Putamen (tissue), 1 donor: ENCODE measurements at regions not wholly inside any gene's neighbourhood (a gene's known extent, or its start where the extent isn't known, plus 50 kb on each side); places are given as distances from the start of the nearest gene placed in this dataset.

Experiments used
- DNase-seq: peaks from one replicate; pipeline ENCODE4 v3.0.0-alpha.2; 2016; ENCODE audit warnings: low spot score

DNA sequence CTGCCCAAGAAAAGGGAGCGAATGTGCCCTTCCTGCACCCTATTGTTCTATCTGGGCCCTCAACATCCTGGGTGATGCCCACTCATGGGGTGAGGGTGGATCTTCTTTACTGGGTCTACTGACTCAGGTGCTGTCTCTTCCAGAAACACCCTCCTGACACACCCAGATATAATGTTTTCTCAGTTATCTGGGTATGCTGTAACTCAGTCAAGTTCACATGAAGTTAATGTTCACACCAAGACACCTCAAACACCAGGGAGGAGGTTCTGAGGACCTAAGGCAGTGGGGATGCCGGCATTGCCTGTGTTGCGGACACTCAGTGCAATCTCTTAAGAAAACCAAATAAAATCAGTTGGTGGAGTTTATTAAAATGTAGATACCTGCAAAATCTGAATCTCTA, 500.9 kb downstream of the BCL11A start:
- DNase-seq, result no peak

GRCh38 chr2:60051991-60052390, 501.5 kb downstream of the BCL11A start:
- DNase-seq, result no peak

- DNase-seq, result no peak
These were observed 505.4 kb downstream of the BCL11A start for GRCh38 chr2:60047944-60048525.

- DNase-seq, result no peak
These were observed 506.1 kb downstream of the BCL11A start for GRCh38 chr2:60047347-60047746.

GRCh38 chr2:60046529-60046928, 506.9 kb downstream of the BCL11A start:
- no peak for DNase-seq

GRCh38 chr2:60045456-60045855, 508.0 kb downstream of the BCL11A start:
- no peak for DNase-seq

DNA sequence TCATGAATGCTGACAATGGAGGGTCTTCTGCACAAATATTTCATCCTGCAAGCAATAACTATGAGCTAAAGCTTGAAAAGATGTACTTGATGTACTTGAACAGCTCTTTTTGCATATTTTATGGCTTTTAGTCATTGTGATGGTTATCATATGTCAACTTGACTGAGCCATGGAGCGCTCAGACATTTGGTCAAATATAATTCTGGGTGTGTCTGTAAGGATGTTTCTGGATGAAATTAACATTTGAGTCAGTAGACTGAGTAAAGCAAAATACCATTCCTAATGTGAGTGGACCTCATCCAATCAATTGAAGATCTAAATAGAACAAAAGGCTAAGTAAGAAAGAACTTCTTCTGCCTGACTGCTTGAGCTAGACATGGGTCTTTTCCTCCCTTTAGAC, 509.0 kb downstream of the BCL11A start:
- DNase-seq, result no peak

DNA sequence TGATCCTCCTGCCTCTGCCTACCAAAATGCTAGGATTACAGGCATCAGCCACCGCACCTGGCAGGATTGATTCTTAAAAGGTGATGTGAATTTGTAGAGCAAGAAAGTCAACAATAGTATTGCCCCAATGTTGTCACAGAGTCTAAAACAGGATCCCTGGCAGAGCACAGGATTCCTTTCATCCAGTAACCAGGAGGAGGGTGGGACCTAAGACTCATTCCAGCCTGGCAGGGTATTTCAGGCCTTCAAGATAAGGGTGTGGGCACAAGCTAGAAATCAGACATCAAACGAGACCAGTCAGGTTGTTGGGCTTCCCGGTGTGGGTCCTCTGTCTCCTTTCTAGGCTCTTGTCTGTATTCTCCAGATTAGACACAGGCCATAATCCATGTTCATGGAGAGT, 511.4 kb downstream of the BCL11A start:
- no peak for DNase-seq

DNA sequence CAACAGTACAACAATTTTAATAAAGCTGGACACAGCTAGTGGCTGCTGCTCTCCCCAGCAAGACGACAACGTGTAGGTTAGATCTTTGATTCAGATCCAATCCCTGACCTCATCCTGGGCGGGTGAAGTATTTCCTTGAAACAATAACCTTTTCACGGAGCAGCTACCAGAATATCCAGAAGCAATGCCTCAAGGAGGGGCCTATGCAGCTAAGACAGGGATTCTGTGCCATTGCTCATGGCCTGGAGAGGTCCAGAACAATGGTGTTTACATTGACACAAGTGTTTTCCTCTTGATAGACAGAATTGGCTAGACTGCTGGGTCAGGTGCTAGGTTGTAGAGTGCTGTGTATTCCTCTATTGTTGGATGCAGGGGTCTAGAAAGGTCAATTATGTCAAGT, 520.1 kb downstream of the BCL11A start:
- DNase-seq, result no peak

- DNase-seq, result no peak
These were observed 523.9 kb downstream of the BCL11A start for GRCh38 chr2:60029566-60029883.

DNA sequence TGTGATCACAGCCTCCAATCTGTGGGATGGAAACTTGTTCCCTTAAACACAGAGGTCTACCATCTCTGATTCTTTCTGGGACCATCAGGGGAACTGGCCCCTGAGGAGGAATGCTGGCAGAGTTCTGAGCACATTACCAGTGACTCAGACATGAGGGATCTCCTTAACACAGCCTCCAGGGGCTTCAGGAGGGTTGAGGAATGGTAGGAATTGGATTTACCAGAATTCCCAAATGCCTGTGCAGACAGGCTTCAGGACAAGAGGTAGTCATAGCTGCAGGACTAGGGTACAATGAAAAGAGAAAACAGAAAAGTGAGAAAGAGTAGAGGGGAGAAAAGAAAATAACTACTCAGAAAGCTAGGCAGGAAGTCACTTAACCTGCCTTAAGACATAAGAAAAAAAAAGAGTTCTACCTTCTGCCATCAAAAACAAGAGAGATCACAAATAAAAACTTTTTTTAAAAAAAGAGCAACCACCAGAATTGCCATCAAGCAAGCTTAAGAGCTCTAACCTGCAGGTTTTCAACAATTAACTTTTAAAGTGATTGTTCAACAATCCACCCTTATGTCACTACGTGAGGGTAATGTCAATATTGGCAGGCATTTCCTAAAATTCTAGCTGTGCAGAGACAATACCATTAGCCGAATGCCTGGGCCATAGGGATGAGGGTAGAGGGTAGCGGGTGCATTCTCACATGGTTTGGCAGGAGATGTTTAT, 524.4 kb downstream of the BCL11A start:
- DNase-seq, result no peak

DNA sequence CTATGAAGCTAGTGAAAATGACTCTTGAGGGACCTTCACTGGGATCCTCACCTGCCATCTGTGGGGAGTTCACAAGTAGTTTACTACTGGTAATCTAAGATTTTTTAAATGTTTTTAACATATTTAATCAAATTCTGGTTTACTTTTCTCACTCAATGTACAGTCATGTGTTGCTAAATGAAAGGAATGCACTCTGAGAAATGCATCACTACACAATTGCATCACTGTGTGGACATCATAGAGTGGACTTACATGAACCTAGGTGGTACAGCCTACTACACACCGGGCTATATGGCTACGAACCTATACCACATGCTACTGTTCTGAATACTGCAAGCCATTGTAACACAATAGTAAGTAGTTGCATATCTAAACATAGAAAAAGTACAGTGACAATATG, 528.0 kb downstream of the BCL11A start:
- no peak for DNase-seq

- no peak for DNase-seq
These were observed 530.0 kb downstream of the BCL11A start for GRCh38 chr2:60023256-60023985.

GRCh38 chr2:60007671-60008070, 545.8 kb downstream of the BCL11A start:
- no peak for DNase-seq

GRCh38 chr2:60003076-60003475, 550.4 kb downstream of the BCL11A start:
- no peak for DNase-seq

DNA sequence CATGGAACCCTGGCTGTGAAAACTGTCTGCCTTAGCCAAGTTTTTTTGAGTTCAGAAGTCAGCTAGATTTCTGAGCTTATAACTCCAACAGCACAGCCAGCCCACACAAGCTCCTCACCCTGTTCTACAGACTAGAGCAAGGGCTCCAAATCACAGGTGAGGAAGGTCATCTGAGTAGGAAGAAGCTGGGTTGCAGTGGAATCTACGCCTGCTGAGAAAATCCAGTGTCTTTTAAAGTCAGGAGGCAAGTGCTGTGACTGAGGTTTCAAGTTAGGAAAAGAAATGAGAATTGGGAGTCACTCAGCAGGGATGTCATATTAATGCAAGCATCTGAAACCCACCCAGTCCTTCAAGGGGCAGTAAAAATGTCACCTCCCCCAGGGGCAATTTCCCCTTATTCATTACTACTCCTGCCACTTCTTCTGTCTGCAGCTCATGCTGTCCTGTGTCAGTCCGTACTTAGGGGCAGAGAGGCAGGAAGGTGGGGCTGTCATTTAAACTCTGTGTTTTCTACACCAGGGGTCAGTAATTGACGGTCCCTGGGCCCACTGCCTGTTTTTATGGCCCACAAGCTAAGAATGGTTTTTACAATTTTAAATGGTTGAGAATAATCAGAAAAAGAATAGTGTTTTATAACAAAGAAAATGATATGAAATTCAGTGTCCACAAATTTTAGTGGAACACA, 551.1 kb downstream of the BCL11A start:
- DNase-seq, result no peak

- DNase-seq, result no peak
These were observed 552.8 kb downstream of the BCL11A start for GRCh38 chr2:60000686-60001085.

DNA sequence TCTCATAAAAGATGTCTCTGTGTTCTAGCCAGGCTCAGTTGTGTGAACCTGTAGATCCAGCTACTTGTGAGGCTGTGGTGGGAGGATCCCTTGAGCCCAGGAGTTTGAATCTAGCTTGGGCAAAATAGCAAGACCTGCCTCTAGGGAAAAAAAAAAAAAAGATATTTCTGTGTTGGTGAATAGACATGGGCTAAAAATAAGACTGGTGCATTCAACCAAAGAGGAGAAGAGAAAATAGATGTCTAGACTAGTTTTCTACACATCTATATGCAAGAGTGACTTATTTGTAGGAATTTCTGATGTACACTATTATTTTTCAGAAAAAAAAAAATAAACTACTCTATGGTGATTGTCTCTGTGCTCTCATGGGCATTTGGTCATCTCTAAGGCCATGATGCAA, 555.1 kb downstream of the BCL11A start:
- no peak for DNase-seq

DNA sequence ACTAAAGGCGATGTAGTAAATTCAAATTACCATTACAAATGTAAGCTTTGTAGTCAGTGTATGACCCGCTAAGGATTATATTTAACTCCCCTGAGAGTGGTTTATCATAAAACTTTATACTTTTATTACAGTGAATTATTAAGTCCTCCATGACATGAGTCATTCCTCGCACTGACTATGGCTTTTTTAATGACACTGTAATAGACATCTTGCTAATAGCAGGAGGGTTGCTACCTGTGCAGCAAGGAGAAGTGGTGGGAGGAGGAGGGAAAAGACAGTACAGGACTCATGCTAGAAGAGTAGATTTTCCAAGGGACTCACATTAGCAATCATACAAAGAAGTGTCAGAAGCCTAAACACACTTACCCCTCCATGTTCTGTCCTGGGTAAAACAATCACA, 556.1 kb downstream of the BCL11A start:
- DNase-seq, result peak; percentile 43

DNA sequence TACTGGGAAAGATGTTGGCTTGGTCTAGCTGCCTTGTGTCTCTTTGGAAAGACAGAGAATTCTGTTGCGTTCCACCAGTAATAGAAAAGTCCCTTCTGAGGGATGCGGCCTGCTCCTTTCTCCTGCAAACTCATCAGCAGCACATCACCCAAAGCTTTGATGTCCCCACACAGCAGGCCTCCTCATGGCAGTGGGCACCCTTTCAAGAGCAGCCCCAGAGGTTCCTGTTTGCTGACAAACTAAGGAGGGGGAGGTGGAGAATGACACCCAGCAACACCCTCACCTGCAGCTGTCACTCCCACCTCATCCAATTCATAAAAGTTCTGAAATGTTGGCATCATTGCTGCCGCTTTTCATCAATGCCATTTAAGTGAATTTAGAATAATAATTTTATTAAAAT, 556.6 kb downstream of the BCL11A start:
- no peak for DNase-seq

- no peak for DNase-seq
These were observed 559.7 kb downstream of the BCL11A start for GRCh38 chr2:59993726-59994125.

- DNase-seq, result no peak
These were observed 565.1 kb downstream of the BCL11A start for GRCh38 chr2:59988341-59988740.

DNA sequence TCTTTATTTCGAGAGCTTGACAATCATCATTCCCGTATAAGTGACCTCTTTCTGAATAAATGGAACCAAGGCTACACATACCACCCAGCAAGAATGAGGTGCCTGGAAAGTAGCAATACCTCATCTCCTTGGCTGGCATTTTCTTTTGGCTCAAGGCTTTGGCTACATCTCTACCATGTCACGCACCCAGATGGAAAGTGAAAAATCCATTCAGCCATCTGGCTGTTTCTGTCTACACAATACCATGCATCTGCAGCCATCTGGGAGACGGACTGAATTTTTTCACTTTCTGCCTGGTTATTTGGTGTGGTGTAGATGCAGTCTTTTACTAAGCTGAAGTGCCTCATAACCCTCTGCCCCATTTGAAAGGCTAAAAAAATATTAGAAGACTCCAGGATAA, 566.9 kb downstream of the BCL11A start:
- DNase-seq, result no peak
